Left renal pelvis (tissue), 4 donors: ENCODE measurements at regions not wholly inside any gene's neighbourhood (a gene's known extent, or its start where the extent isn't known, plus 50 kb on each side); places are given as distances from the start of the nearest gene placed in this dataset.
A peak's percentile ranks its signal among the peaks of the same experiment; 100 is the strongest.

ENCODE experiments used
- DNase-seq, 4 donors: peaks; one replicate each; pipeline ENCODE4 v3.0.0-alpha.2; 2013; ENCODE audit warnings: low read depth in 4 of 4, low spot score in 3 of 4

- no peak for DNase-seq
Measured at GRCh38 chr2:2879781-2880180, 497.8 kb downstream of the EIPR1 start.

GRCh38 chr2:2879071-2879470 lies 498.5 kb downstream of the EIPR1 start:
- DNase-seq = no peak

- DNase-seq = no peak
Measured at GRCh38 chr2:2877427-2877826, 500.2 kb downstream of the EIPR1 start.

GRCh38 chr2:2876331-2877221 lies 501.0 kb downstream of the EIPR1 start:
- DNase-seq = peak in 2 of 4 donors; percentile 32 to 35

- no peak for DNase-seq
Measured at GRCh38 chr2:2875831-2876230, 501.8 kb downstream of the EIPR1 start.

GRCh38 chr2:2875296-2875695 lies 502.3 kb downstream of the EIPR1 start:
- DNase-seq = no peak

GRCh38 chr2:2874805-2875204 lies 502.8 kb downstream of the EIPR1 start:
- DNase-seq = no peak

GRCh38 chr2:2874341-2874740 lies 503.3 kb downstream of the EIPR1 start:
- DNase-seq = no peak

GRCh38 chr2:2873450-2873811 lies 504.2 kb downstream of the EIPR1 start:
- no peak for DNase-seq

- no peak for DNase-seq
Measured at GRCh38 chr2:2872713-2873449, 504.7 kb downstream of the EIPR1 start.

- DNase-seq = no peak
Measured at GRCh38 chr2:2872309-2872617, 505.4 kb downstream of the EIPR1 start.

- no peak for DNase-seq
Measured at GRCh38 chr2:2871480-2872308, 505.9 kb downstream of the EIPR1 start.

GRCh38 chr2:2870106-2870505 lies 507.5 kb downstream of the EIPR1 start:
- no peak for DNase-seq

GRCh38 chr2:2869553-2869952 lies 508.1 kb downstream of the EIPR1 start:
- no peak for DNase-seq

GRCh38 chr2:2868085-2868484 lies 509.5 kb downstream of the EIPR1 start:
- DNase-seq = no peak

- no peak for DNase-seq
Measured at GRCh38 chr2:2867397-2867979, 510.1 kb downstream of the EIPR1 start.

GRCh38 chr2:2866459-2866858 lies 511.2 kb downstream of the EIPR1 start:
- DNase-seq = no peak

GRCh38 chr2:2862386-2862785 lies 515.2 kb downstream of the EIPR1 start:
- DNase-seq = no peak

- no peak for DNase-seq
Measured at GRCh38 chr2:2861666-2862240, 515.9 kb downstream of the EIPR1 start.

- DNase-seq = no peak
Measured at GRCh38 chr2:2860589-2861300, 516.9 kb downstream of the EIPR1 start.
